ENCODE measurements at regions not wholly inside any gene's neighbourhood (a gene's known extent, or its start where the extent isn't known, plus 50 kb on each side); places are given as distances from the start of the nearest gene placed in this dataset.

GRCh38 chr15:34650177-34650576 is 66.7 kb upstream of the GOLGA8B start:
- TF ChIP-seq JUND (IDR thresholded peaks at IDR 0.05) (no peak), CTCF (IDR thresholded peaks at IDR 0.05 in 2 of 3, conservative IDR thresholded peaks at IDR 0.05 in 1 of 3; ENCODE audit: borderline replicate concordance in 1 of 3, insufficient read depth in 1 of 3, low read depth in 2 of 3, low read length in 2 of 3) (no peak), SP1 (IDR thresholded peaks at IDR 0.05; ENCODE audit: low read depth) (no peak), TCF7L2 (IDR thresholded peaks at IDR 0.05; ENCODE audit: borderline replicate concordance, extremely low read depth, insufficient read depth, insufficient read length) (no peak), EZH2 (IDR thresholded peaks at IDR 0.05) (no peak), SRF (IDR thresholded peaks at IDR 0.05; ENCODE audit: low read depth) (no peak), POLR2A (IDR thresholded peaks at IDR 0.05; ENCODE audit: borderline replicate concordance, extremely low read depth, insufficient read depth, insufficient read length) (no peak)
